ENCODE measurements at regions not wholly inside any gene's neighbourhood (a gene's known extent, or its start where the extent isn't known, plus 50 kb on each side); places are given as distances from the start of the nearest gene placed in this dataset.

- peak in 3 of 5 experiments; percentile 10 to 23 (median 18) for TF ChIP-seq CTCF (IDR thresholded peaks at IDR 0.05)
- no peak for TF ChIP-seq POLR2AphosphoS5 (IDR thresholded peaks at IDR 0.05)
- no peak for TF ChIP-seq POLR2A (IDR thresholded peaks at IDR 0.05)
- no peak for TF ChIP-seq EP300 (IDR thresholded peaks at IDR 0.05; ENCODE audit: low read depth)
Measured at GRCh38 chr7:127514499-127514898, 70.9 kb downstream of the GCC1 start.
